ENCODE measurements at regions not wholly inside any gene's neighbourhood (a gene's known extent, or its start where the extent isn't known, plus 50 kb on each side); places are given as distances from the start of the nearest gene placed in this dataset.
A peak's percentile ranks its signal among the peaks of the same experiment; 100 is the strongest.

GRCh38 chr10:70956029-70956759, 67.8 kb upstream of the PCBD1 start:
- peak in 2 of 3 experiments; percentile 8 to 13 for TF ChIP-seq CTCF (optimal IDR thresholded peaks at IDR 0.05 in 1 of 3, IDR thresholded peaks at IDR 0.05 in 1 of 3, conservative IDR thresholded peaks at IDR 0.05 in 1 of 3; ENCODE audit: extremely low read depth in 1 of 3, insufficient read depth in 2 of 3, low read length in 3 of 3)
- TF ChIP-seq EZH2 (IDR thresholded peaks at IDR 0.05; ENCODE audit: low read length): no peak

Measured in keratinocyte (primary cell).